ENCODE measurements at regions not wholly inside any gene's neighbourhood (a gene's known extent, or its start where the extent isn't known, plus 50 kb on each side); places are given as distances from the start of the nearest gene placed in this dataset.

DNA sequence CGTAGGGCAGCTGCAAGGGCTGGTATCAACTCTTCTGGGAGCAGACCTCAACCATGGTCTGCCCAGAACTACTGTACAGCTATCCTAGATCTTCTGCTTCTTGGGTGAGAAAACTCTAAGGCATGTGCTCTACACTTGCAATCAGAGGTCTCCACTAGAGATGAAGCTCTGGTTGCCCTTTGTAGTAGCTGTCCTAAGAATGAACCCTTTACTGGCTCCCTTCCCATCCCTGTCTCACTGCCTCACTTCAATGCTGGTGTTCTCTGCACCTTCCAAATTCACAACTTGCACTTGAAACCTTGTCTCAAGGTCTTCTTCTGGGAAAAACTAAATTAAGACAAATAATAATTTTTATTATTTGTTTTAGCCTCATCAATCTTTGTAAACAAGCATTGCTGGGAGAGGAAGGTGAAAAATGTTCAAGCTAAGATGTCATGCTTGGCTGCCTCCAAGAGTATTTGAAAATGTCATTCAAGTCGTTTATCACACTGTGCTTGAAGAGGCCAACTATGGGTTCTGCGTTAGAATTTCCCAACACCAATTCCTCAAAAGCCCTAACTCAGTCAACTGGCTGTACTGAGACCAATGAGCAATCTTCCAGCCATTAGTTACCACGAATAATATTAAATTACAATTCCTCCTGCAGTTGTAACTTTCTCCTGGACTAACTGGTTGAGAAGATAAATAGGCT, 216.9 kb upstream of the ADRA1D start:
- no peak for TF ChIP-seq POLR2A (IDR thresholded peaks at IDR 0.05; ENCODE audit: low read depth, low read length)
- no peak for TF ChIP-seq CTCF (IDR thresholded peaks at IDR 0.05; ENCODE audit: extremely low read depth in 1 of 2, insufficient read depth in 1 of 2, low read depth in 1 of 2, low read length in 2 of 2)
